ENCODE measurements at regions not wholly inside any gene's neighbourhood (a gene's known extent, or its start where the extent isn't known, plus 50 kb on each side); places are given as distances from the start of the nearest gene placed in this dataset.

DNA sequence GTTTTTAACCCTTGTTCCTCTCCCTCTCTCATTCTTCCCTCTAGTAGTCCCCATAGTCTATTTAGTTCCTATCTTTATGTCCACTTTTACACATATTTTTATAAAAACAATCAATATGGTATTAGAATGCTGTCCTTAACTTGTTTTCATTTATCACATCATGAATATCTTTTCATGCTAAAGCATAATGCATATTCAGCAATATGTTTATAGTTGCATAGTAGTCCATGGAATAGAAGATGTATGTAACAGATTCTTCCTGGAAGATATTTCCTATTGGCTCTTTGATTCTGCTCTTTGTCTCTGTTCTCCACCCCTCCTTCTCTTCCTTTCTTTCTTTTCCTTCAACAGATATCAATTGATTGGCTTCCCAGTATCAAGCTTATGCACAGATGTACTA, 1047.1 kb upstream of the TENM4 start:
- DNase-seq (ENCODE audit: missing footprints) (no peak), ATAC-seq (no peak)
- intact Hi-C loops (cut with DNase I): no loop called here

DNA sequence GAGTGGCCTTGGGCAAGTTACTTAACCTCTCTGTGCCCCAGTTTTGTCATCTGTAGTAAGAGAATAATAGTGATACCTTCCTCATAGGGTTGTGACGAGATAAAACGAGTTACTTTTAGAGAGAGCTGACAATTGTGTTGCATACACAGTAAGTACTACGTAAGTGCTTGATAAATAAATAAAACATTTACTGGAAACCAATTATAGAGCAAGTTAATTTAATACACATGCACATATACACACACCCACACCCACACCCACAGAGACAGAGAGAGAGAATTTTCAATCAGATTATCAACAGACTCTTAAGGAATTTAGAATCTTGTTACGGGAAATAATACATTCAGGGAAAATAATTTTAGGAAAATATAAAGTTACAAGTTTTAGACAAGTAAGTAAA, 1045.8 kb upstream of the TENM4 start:
- ATAC-seq (no peak), DNase-seq (ENCODE audit: missing footprints) (no peak)
- intact Hi-C loops (cut with DNase I): no loop called here

DNA sequence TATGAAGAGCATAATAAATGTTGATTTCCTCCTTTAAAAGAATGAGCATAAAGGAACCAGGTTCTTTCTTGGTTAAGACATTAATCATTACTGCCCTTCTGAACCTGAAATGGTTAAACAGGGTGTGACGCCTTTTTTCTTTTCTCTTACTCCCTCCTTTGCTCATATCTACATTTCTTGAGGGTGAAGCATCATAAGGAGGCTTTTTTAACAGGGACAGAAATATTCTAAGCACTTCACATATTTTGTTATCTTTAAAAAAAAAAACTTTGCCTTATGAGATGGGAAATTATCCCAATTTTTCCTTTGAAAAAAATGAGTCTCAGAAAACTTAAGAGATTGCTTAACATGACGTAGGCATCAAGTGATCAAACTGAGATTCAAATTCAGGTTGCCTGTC, 1036.3 kb upstream of the TENM4 start:
- intact Hi-C loops (cut with DNase I): no loop called here
- ATAC-seq (no peak), DNase-seq (ENCODE audit: missing footprints) (no peak)

DNA sequence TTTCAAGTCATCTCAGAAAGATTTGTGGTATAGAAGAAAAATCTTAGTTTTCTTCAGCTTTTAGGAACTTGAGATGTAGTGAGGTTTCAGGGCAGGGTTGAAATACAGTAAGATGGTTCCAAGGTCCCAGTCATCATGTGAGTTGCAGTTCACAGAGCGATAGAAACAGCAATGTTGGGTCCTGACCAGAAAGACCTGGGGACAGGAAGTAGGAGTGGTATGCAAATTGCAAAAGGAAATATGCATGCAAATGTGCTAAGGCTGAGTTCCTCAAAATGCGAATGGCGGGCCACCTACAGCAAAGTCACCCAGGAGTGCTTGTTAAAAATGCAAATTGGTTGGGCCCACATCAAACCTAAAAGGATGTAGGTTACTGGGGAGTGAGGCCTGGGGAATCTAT, 1032.7 kb upstream of the TENM4 start:
- DNase-seq (ENCODE audit: missing footprints): no peak
- no peak for ATAC-seq
- intact Hi-C loops (cut with DNase I): no loop called here

DNA sequence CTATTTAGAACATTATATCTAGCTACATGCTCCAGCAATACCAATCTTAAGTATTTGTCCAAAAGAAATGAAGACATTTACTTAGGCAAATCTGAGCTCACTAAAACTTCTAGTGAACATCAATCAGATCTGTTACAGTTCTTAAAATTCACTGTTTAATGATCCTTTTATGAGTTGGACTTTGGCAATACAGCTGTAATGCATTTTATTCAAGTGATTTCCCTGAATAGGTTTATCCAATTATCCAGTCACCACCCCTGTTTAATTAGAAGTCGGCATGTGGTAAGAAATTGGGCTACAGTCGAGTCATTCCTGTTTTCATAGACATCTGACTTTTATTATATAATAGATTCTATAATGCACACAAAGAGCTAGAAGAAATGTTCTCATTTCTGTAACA, 1029.0 kb upstream of the TENM4 start:
- ATAC-seq (no peak), DNase-seq (ENCODE audit: missing footprints) (no peak)
- intact Hi-C loops (cut with DNase I): no loop called here

DNA sequence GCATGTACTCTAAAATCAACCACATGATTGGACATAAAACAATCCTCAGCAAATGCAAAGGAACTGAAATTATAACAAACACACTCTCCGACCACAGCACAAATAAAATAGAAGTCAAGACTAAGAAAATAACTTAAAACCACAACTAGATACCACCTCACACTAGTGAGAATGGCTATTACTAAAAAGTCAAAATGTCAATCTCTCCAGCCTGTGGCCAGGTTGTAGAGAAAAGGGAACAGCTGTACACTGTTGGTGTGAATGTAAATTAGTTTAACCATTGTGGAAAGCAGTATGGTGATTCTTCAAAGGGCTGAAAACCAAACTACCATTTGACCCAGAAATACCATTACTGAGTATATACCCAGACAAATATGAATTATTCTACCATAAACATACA, 1025.7 kb upstream of the TENM4 start:
- intact Hi-C loops (cut with DNase I): no loop called here
- DNase-seq (ENCODE audit: missing footprints) (no peak), ATAC-seq (no peak)

DNA sequence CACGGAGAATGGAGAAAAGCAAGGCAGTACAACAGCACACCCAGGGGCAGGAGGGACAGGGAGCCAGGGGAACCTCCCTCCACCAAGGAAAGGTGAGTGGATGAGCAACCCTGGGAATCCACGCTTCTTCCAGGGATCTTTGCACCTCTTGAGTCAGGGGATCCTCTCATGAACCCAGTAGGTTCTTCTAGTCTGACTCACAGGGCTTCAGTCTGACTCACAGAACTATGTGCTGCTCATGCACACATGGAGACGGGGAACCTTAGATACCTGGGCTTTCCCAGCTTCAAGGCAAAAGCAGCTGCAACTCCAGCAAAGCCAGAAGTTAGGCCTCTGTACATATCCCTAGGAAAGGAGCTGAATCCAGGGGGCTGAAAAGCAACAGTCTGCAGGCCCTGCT, 1021.4 kb upstream of the TENM4 start:
- intact Hi-C loops (cut with DNase I): no loop called here
- ATAC-seq (no peak), DNase-seq (ENCODE audit: missing footprints) (no peak)

DNA sequence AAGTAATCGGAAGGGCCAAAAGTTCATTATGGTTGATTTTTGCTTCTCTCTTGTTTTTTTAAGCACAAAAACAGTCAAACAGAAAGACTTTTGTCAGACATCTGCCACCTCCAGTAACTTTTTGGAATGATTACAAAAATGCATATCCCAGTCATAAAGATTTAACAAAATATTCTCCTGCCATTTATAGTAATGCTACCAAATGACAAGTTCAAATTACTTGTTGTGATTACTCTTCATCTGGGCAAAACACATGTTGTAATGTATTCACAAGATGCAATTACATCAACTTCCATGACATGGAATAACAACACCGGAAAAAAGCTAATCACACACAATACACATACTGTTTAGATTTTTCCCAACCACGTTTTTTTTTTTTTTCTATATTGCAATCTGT, 1017.5 kb upstream of the TENM4 start:
- DNase-seq (ENCODE audit: missing footprints) (no peak), ATAC-seq (no peak)
- intact Hi-C loops (cut with DNase I): no loop called here

DNA sequence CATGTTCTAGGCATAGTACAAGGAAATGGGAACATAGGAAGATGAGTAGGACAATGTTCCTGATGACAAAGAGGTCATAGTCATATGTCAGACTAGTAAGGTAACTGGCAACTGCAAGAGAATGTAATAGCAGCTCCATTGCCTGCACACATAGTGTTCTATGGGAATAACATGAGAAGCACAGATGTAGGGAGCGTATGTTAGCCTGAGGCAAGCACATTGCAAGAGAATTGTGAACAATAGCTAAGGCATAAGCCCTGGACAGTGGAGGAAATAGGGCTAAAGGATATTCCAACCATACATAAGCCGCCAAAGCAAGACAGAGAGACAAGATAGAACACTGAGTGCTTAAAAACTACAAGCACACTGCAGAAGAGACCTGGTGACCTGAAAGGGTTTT, 1017.0 kb upstream of the TENM4 start:
- no peak for DNase-seq (ENCODE audit: missing footprints)
- intact Hi-C loops (cut with DNase I): no loop called here

DNA sequence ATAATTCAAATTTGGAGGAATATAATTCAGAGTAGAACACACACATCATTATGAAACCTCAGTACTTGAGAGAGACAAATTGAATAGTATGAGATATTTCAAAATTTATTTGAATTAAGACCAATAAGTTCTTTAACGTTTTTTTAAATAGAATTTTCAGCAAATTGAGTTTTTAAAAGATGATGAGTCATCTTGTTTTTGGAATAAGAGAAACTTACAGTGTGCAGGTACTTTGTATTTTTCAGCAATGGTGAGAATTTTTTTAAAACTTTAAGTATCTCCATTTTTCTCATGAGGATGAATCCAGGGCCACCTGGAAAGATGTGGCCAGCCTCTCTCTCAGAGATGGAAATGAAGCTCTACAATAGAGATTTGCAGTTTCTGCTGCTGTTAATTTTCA, 1015.0 kb upstream of the TENM4 start:
- no peak for DNase-seq (ENCODE audit: missing footprints)
- no peak for ATAC-seq
- intact Hi-C loops (cut with DNase I): no loop called here

More for the DNA sequence above, 1017.0 kb upstream of the TENM4 start:
- ATAC-seq: no peak

DNA sequence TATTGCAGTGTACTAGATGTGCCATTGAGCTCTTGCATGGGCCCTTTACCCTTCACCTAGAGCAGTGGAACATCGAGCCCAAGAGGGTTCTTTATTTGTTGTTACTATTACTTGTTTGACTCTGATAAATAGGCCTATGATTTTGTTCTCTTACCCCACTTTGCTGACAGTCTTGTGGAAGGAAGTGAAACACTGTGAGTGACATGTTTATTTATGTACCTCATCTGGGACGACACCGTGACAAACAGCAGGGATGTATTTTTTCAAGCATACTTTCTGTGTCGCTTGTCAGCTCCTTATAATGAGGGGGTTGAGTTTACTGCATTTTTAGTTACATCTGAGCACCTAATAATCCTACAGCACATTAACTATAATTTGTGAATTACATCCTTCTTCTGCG, 1010.3 kb upstream of the TENM4 start:
- ATAC-seq: no peak
- intact Hi-C loops (cut with DNase I): no loop called here
- no peak for DNase-seq (ENCODE audit: missing footprints)

DNA sequence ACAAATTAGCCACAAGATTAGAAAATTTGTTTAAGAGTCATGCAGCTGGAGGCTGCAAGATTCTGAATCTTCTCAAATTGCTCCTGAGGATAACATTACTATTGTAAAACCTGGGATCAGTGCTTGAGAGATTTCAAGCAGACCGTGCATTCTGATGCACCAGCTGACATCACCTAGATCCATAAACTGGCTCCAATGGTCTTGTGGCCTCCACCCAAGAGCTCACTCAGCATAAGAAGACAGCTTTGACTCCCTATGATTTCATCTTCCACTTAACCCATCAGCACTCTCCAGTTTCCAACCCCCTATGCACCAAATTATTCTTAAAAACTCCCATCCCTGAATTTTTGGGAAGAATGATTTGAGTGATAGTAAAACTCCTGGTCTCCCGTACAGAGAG, 1007.9 kb upstream of the TENM4 start:
- DNase-seq (ENCODE audit: missing footprints): no peak

DNA sequence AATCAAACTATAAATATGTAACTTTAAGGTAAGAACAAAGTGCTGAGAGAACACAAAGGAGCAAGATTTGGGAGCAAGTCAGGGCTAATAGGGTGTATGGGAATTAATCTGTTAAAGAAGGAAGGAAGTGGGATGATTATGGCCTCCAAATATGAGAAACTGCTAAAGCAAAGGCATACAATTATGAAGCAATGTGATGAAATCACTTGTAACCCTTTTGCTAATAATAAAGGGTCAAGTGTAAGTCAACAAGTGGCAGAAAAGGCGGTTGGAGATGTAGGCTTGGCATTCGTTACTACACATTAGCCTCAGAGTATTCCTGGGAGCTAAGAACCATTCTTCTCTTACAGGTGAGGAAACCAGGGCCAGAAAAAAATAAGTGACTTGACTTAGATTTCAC, 1002.3 kb upstream of the TENM4 start:
- ATAC-seq (no peak), DNase-seq (ENCODE audit: missing footprints) (no peak)
- intact Hi-C loops (cut with DNase I): no loop called here

More for the DNA sequence above, 1007.9 kb upstream of the TENM4 start:
- intact Hi-C loops (cut with DNase I): no loop called here
- ATAC-seq: no peak

DNA sequence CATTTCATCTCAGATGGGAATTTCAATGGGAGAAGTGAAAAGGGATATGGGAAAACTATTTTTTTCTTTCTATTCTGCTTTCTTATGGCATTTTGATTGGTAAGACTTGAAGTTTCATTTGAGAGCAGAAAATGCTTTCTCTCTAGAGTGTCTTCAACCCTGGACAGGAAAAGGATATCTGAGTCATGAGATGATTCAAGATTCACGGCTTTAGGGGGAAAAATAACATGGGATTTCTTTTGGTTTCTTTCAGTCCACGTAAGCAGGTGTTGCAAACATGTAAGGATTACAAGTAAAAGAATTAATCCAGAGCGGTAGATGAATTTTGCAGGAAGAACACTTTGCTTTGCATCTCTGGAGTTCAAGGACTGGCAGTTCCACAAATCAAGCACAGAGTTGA, 1001.0 kb upstream of the TENM4 start:
- intact Hi-C loops (cut with DNase I): no loop called here
- DNase-seq (ENCODE audit: missing footprints): no peak

DNA sequence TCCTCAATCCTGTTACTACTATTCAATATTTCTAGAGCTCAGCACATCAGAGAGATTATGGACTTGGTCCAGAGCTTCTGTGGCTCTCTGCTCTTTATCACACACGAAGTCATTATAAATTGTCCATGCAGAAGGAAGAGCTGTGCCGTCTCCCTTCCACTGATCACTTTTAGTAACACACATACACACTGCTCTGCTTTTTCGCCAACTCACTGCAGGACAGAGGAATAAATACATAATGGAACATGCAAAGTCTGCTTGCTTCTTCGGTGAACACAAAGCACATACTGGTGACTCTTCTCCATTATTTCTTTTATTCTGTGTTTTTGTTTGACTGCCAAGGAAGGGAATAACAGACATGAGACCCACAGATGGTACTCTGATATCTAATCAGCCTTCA, 1000.0 kb upstream of the TENM4 start:
- ATAC-seq: no peak
- DNase-seq (ENCODE audit: missing footprints): no peak
- intact Hi-C loops (cut with DNase I): no loop called here

More for the DNA sequence above, 1001.0 kb upstream of the TENM4 start:
- ATAC-seq: no peak

DNA sequence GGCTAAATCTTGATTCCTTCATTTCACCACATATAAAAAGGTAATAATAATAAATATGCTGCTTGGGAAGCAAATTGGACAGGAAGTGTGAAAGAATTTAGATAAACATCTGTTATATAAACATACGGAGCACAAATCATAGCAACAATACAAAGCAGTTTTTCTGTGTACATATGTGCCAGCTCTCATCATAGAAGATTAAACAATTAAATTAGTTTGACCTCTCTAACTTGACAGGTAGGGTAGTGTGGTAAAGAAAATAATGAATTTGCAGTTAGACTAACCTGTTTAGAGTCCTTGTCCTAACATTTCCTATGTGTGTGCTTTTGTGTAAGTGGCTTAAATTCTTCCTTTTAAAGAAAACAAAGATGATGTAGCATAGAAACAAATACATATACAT, 995.7 kb upstream of the TENM4 start:
- intact Hi-C loops (cut with DNase I): no loop called here
- DNase-seq (ENCODE audit: missing footprints): no peak
- ATAC-seq: no peak

DNA sequence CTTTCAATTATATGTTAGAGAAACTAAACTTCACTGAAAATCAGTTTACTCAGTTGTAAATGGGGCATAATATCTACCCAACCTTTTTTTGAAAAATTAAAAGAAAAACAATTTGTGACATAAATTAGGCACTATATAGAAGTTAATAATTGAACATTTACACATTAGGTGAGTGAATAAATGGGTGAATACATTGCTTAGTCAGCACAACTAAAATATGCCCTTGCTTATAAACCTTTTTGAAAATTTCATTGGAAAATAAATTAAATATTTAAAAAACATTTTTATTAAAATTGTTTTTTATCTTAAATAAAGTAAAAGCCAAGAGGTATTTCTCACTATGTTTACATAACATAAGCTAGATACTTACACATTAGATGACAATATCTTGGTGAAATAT, 994.5 kb upstream of the TENM4 start:
- intact Hi-C loops (cut with DNase I): no loop called here
- DNase-seq (ENCODE audit: missing footprints): no peak
- no peak for ATAC-seq

DNA sequence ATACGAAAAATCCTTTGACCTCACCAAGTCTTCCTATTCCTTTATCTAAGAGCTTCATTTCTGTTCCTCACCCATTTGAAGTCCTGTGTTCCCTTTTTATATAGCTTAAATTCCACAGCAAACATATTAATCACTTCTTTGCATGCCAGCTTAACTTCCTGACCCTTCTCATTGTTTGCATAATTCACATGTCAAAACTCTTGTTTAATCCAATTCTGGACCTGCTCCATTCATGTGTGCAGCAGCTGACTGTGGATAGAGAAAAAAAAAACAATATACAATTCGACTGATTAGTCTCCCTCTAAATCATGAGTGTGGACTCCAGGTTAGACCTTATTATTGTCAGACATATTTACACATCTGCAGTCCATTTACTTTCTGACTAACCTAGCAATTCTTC, 991.2 kb upstream of the TENM4 start:
- intact Hi-C loops (cut with DNase I): no loop called here
- no peak for DNase-seq (ENCODE audit: missing footprints)
- ATAC-seq: no peak

DNA sequence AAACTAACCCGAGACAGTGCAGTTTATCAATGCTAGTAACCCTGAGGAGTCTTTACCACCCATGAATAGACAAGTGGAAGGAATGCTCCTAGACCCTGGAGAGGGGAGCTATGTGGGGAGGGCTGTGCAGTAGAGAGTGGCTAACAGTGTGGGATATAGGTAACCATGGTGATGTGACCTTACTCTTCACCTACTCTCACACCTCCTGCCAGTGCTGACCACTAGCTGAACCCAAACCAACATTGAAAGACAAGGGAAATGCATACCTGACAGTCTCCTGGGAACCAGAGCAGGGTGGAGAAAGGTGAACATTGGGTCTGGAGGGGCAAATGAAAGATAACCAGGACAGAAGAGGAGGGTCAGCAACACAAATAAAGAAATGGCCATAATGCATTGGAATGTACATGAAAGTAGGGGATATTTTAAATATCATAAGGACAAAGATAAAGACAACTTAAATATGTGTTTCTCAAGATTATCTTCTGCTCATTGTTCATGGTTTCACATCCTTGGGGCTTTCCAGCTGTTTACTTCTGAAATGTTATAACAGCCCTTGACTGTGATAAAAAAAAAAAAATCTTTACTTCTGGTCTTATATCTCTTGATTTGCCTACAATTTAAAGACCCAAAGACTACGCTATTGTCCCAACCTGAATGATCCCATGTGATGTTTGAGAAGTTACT, 983.3 kb upstream of the TENM4 start:
- DNase-seq (ENCODE audit: missing footprints) (no peak), ATAC-seq (no peak)
- intact Hi-C loops (cut with DNase I): no loop called here

DNA sequence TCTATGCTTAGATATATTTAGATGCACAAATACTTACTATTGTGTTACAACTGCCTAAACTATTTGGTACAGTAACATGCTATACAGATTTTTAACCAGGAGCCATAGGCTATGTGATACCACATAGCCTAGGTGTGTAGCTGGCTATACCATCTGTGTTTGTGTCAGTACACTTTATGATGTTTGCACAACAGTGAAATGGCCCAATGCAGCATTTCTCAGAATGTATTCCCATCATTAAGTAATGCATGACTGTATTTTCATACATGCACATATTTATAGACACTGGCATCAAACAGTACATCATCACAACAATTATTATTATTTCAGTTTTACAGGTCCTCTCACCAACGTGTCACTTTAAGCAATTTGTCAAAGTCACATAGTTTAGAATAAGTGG, 979.5 kb upstream of the TENM4 start:
- intact Hi-C loops (cut with DNase I): no loop called here
- DNase-seq (ENCODE audit: missing footprints): no peak
- no peak for ATAC-seq

DNA sequence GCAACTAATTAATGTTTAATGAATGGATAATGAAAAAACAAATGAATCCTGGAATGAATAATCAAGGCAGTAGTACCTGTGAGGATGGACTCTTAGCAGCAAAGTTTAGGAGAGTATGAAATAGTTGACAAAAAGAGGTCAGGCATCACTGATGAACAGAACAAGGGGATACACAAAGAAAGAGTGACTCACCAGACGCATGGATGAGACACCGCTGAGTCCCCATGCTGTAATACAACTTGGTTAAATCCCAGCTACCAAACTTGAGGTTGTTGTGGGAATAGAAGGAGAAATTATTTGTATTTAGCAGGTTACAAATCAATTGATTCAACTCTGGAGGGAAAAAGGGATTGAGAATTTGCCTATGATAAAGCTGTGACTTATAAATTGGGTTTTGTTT, 976.9 kb upstream of the TENM4 start:
- DNase-seq (ENCODE audit: missing footprints) (no peak), ATAC-seq (no peak)
- intact Hi-C loops (cut with DNase I): no loop called here

DNA sequence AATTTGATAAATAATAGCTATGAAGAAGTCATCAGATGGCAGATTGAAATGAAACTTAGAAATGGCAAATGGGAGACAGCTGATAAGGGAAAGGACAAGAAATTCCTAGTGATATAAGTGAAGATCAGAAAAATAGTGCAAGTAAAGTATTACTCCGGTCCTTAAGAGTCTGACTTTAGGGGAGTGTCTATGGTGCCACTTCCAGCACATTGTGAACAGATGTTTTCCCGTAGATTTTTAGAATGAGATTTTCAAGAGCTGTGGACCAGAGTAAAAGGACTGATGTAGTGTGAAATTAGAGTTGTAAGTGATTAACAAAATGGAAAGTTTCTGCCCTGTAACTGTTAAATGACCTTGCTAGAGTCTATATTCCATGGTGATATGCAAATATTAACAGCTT, 974.8 kb upstream of the TENM4 start:
- no peak for ATAC-seq
- no peak for DNase-seq (ENCODE audit: missing footprints)
- intact Hi-C loops (cut with DNase I): no loop called here
